GM12878 (cell line): ENCODE measurements at regions not wholly inside any gene's neighbourhood (a gene's known extent, or its start where the extent isn't known, plus 50 kb on each side); places are given as distances from the start of the nearest gene placed in this dataset.

Experiments used
- ATAC-seq: fragments of 200-7000 bp; cut with Tn5 transposase; 3 replicates; pipeline ENCODE4 v1.9.1; 2020; ENCODE audit warnings: mild to moderate bottlenecking, moderate library complexity
- BruUV-seq: library from RNA; stranded (reverse); fragments of 400-500 nt; replicated peaks from 2 replicates; lab custom pipeline; 2021; lab: Mats Ljungman, UMichigan
- CTCF ChIA-PET: fragments of 300-600 bp; sonication (Branson Sonifier 250); formaldehyde crosslinking; extraction: SDS; loops from one replicate; lab custom pipeline; 2021; ENCODE audit warnings: inconsistent platforms; lab: Yijun Ruan, JAX
- POLR2A ChIA-PET: fragments of 350-600 bp; formaldehyde crosslinking; extraction: SDS; loops from one replicate; lab custom pipeline; 2021; ENCODE audit warnings: inconsistent platforms; lab: Charles Lee
- RAD21 ChIA-PET: fragments of 300-600 bp; sonication (Branson Sonifier 250); formaldehyde crosslinking; loops from one replicate; lab custom pipeline; 2023; ENCODE audit warnings: antibody characterized with exemption; ENCODE audit not compliant: unreplicated experiment; lab: Charles Lee
- SMC1A ChIA-PET: fragments of 300-600 bp; sonication (Branson Sonifier 250); formaldehyde crosslinking; loops from one replicate; lab custom pipeline; 2023; ENCODE audit not compliant: unreplicated experiment, uncharacterized antibody; lab: Charles Lee
- DNase-seq: peaks from one replicate; pipeline ENCODE4 v3.0.0-alpha.2; 2011; ENCODE audit warnings: low read depth, low spot score
- FAIRE-seq: peaks from 3 replicates; lab custom pipeline; 2011; peaks lifted over from hg19 to GRCh38; lab: Jason Lieb, UNC
- H2AFZ ChIP-seq: 2 replicates; pipeline ENCODE4 v1.6.0; 2011; ENCODE audit warnings: low read depth, low read length, control low read depth; ENCODE audit not compliant: control insufficient read depth
- H3K27ac ChIP-seq: 2 replicates; pipeline ENCODE4 v1.5.1; 2011; ENCODE audit warnings: control low read depth; ENCODE audit not compliant: control insufficient read depth, insufficient read depth
- H3K27me3 ChIP-seq, 2 experiments: replicated peaks in 1 of 2; 2 replicates each; pipeline versions ENCODE4 v1.6.0 to v1.6.1; 2011; ENCODE audit warnings: low read length in 1 of 2; ENCODE audit not compliant: control insufficient read depth in 2 of 2, insufficient read depth in 2 of 2
- H3K36me3 ChIP-seq, 2 experiments: 2 replicates each; pipeline ENCODE4 v1.5.1; 2011; ENCODE audit warnings: low read length in 1 of 2; ENCODE audit not compliant: control insufficient read depth in 2 of 2, insufficient read depth in 2 of 2
- H3K4me1 ChIP-seq: 2 replicates; pipeline ENCODE4 v1.6.1; 2011; ENCODE audit warnings: mild to moderate bottlenecking, low read length, moderate library complexity, mixed read lengths; ENCODE audit not compliant: control insufficient read depth, insufficient read depth
- H3K4me2 ChIP-seq: 2 replicates; pipeline ENCODE4 v1.6.0; 2011; ENCODE audit warnings: control low read depth; ENCODE audit not compliant: control insufficient read depth, insufficient read depth
- H3K4me3 ChIP-seq: fragments of 200-600 bp; sonication (generic); 2 replicates; pipeline ENCODE4 v1.5.1; 2016
- H3K79me2 ChIP-seq: 2 replicates; pipeline ENCODE4 v1.6.0; 2011; ENCODE audit warnings: low read length; ENCODE audit not compliant: control insufficient read depth, insufficient read depth
- H3K9ac ChIP-seq: 2 replicates; pipeline ENCODE4 v1.8.0; 2011; ENCODE audit warnings: low read length, control low read depth, mixed read lengths; ENCODE audit not compliant: control insufficient read depth, insufficient read depth
- H3K9me3 ChIP-seq: replicated peaks from 3 replicates; pipeline ENCODE4 v1.5.1; 2011; ENCODE audit warnings: mild to moderate bottlenecking, low read length; ENCODE audit not compliant: control insufficient read depth, insufficient read depth
- H4K20me1 ChIP-seq: 2 replicates; pipeline ENCODE4 v1.6.0; 2011; ENCODE audit not compliant: control insufficient read depth, insufficient read depth
- CEBPB ChIP-seq, 2 experiments: fragments of 150-350 bp in 1 of 2; IDR thresholded peaks; 2 replicates each; pipeline ENCODE4 v1.6.1; 2012 to 2014; ENCODE audit warnings: low read depth in 2 of 2, low read length in 2 of 2, borderline replicate concordance in 1 of 2, inconsistent platforms in 1 of 2
- FOXM1 ChIP-seq: IDR thresholded peaks from 2 replicates; pipeline ENCODE4 v1.6.1; 2012; ENCODE audit warnings: low read depth, mild to moderate bottlenecking, inconsistent platforms, low read length, moderate library complexity
- HDGF ChIP-seq: fragments of 450-650 bp; IDR thresholded peaks from 2 replicates; pipeline ENCODE4 v1.6.1; 2016; ENCODE audit warnings: antibody characterized with exemption
- MYB ChIP-seq: fragments of 150-350 bp; IDR thresholded peaks from 2 replicates; pipeline ENCODE4 v1.6.1; 2014; ENCODE audit warnings: mild to moderate bottlenecking, low read depth, low read length, borderline replicate concordance
- NFIC ChIP-seq: IDR thresholded peaks from 2 replicates; pipeline ENCODE4 v1.6.1; 2012; ENCODE audit warnings: low read depth, mild to moderate bottlenecking, inconsistent platforms, low read length, moderate library complexity
- NR2C2 ChIP-seq: IDR thresholded peaks from 2 replicates; pipeline ENCODE4 v1.6.1; 2011; ENCODE audit warnings: borderline replicate concordance, low read depth; ENCODE audit not compliant: control insufficient read depth, insufficient read length
- POLR2AphosphoS2 ChIP-seq: IDR thresholded peaks from 2 replicates; pipeline ENCODE4 v1.6.1; 2011; ENCODE audit warnings: low read depth, mild to moderate bottlenecking, low read length, improper control_type of control experiment, moderate library complexity
- POU2F2 ChIP-seq: IDR thresholded peaks from 3 replicates; pipeline ENCODE4 v1.6.1; 2011; ENCODE audit warnings: low read depth, mild to moderate bottlenecking, low read length, borderline replicate concordance
- SP1 ChIP-seq: IDR thresholded peaks from one replicate; pipeline ENCODE4 v1.6.1; 2011; ENCODE audit warnings: low read depth, low read length
- SUPT20H ChIP-seq: IDR thresholded peaks from 2 replicates; pipeline ENCODE4 v1.6.1; 2011; ENCODE audit warnings: low read depth, mild to moderate bottlenecking, low read length, moderate library complexity, borderline replicate concordance; ENCODE audit not compliant: control insufficient read depth
- ZNF622 ChIP-seq: fragments of 450-650 bp; IDR thresholded peaks from 2 replicates; pipeline ENCODE4 v1.6.1; 2017; ENCODE audit warnings: mild to moderate bottlenecking, inconsistent platforms
- WGBS: methylation state at CpG from one replicate; pipeline ENCODE4 v1.1.6; 2016; ENCODE audit warnings: low lambda C conversion rate; ENCODE audit not compliant: insufficient replicate concordance, insufficient coverage; ENCODE audit errors: missing lambda C conversion rate; 5-methylcytosine and 5-hydroxymethylcytosine counted together
- in situ Hi-C: fragments of 300-500 bp; cut with MboI; formaldehyde crosslinking; loops from 9 replicates; pipeline ENCODE4 v1.14.3; 2018; ENCODE audit warnings: mixed read lengths
- intact Hi-C: fragments of 100-400 bp; cut with micrococcal nuclease; formaldehyde crosslinking; loops from one replicate; pipeline ENCODE4 v1.14.2; 2022; ENCODE audit not compliant: unreplicated experiment
- TF ChIP-seq, protein P1 (sequence below): fragments of 450-650 bp; IDR thresholded peaks from 2 replicates; pipeline ENCODE4 v1.6.1; 2017; ENCODE audit warnings: mild to moderate bottlenecking
- TF ChIP-seq, protein P2 (sequence below): IDR thresholded peaks from 2 replicates; pipeline ENCODE4 v1.6.1; 2011; ENCODE audit warnings: borderline replicate concordance, low read depth, mild to moderate bottlenecking, moderate library complexity, low read length; ENCODE audit not compliant: insufficient read depth, poor library complexity, severe bottlenecking

DNA sequence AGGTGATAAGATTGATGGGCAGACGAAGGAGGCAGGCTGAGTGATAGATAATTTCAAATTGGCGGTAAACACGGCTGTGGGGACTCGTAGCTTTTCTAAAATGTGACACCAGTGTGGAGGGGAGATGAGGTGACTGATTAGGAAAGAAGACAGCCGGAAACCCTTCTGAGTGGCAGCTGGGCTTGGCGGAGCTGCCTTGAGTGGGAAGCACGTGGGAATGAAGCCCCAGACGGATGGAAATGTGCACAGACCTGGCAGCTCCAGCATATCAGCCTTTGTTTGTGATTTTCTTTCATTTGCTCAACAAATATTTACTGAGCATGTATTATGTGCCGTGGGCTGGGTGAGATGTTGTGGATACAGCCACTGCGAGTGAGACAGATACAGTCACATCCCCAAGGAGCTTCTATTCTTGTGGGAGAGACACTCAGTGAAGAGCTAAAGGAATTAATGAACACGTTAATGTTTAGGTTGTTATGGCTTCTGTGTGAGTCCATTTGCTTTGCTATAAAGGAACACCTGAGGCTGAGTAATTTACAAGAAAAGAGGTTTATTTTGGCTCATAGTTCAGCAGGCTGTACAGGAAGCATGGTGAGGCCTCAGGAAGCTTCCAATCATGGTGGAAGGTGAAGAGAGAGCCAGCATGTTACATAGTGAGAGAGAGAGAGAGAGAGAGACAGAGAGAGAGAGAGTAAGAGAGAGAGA, 65.5 kb upstream of the LHX5 start:
- Histone ChIP-seq H2AFZ (no peak overlapping the region), H4K20me1 (no peaks in the 10 kb centered on the region), H3K9me3 (no peaks in the 10 kb centered on the region; the same call in 1 of the 3 replicates), H3K27me3 (no peaks in the 10 kb centered on the region), H3K79me2 (no peaks in the 10 kb centered on the region), H3K4me3 (no peak overlapping the region), H3K4me1 (no peaks in the 10 kb centered on the region), H3K36me3 (no peaks in the 10 kb centered on the region), H3K4me2 (no peak overlapping the region), H3K9ac (no peak overlapping the region), H3K27ac (no peak overlapping the region)
- ChIA-PET SMC1A (no interaction called here), CTCF (no interaction called here), POLR2A (no interaction called here), RAD21 (no interaction called here)
- FAIRE-seq (no peak), ATAC-seq (no peak), DNase-seq (no peak)
- intact Hi-C loops, result no loop called here
- WGBS, result 29% methylated on average over 11 of the region's 11 CpGs
- TF ChIP-seq POU2F2 (no peak), NFIC (no peak), POLR2AphosphoS2 (no peak), SP1 (no peak), NR2C2 (no peak), FOXM1 (no peak)
- in situ Hi-C loops, result no loop called here
- BruUV-seq, result no TSS peak

DNA sequence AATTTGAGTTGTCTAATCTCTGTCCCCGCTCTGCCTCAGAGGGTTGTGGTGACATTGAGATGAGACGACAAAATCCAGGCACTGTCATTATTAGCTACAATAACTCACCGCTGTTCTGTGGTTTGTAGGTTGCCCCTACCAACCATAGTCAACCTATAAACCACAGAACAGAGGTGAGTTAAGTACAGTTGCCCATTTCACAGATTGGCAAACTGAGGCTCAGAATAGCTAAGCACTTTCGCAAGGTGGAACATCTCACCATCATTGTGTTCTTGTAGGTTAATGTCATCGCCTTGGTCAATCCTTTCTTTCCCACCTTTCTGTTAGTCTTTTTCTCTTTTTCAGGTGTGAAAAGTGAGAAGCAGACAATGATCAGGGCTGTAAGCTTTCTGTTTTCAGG, 63.4 kb upstream of the LHX5 start:
- DNase-seq (no peak), FAIRE-seq (no peak), ATAC-seq (no peak)
- H3K4me2 ChIP-seq, result no peak overlapping the region
- ChIA-PET SMC1A (no interaction called here), CTCF (interaction anchor here (2.1 kb wide), 1 partner anchor 12 kb away, joined by 4 read pairs; no protein-coding TSS in a partner anchor), POLR2A (no interaction called here), RAD21 (no interaction called here)
- no peaks in the 10 kb centered on the region for H3K27me3 ChIP-seq
- no peaks in the 10 kb centered on the region for H3K79me2 ChIP-seq
- H3K36me3 ChIP-seq, result no peaks in the 10 kb centered on the region
- in situ Hi-C loops, result no loop called here
- 66% methylated on average over 5 of the region's 5 CpGs for WGBS
- intact Hi-C loops, result no loop called here
- no peak overlapping the region for H3K4me3 ChIP-seq
- H3K9me3 ChIP-seq, result no peaks in the 10 kb centered on the region; the same call in 1 of the 3 replicates
- no TSS peak for BruUV-seq
- H3K9ac ChIP-seq, result no peak overlapping the region
- no peaks in the 10 kb centered on the region for H3K4me1 ChIP-seq
- no peaks in the 10 kb centered on the region for H4K20me1 ChIP-seq
- no peak overlapping the region for H3K27ac ChIP-seq
- no peak overlapping the region for H2AFZ ChIP-seq
- TF ChIP-seq CEBPB (IDR thresholded peaks at IDR 0.05; ENCODE audit: borderline replicate concordance in 1 of 2, low read depth in 2 of 2, low read length in 2 of 2), result no peak
- TF ChIP-seq, protein P1, sequence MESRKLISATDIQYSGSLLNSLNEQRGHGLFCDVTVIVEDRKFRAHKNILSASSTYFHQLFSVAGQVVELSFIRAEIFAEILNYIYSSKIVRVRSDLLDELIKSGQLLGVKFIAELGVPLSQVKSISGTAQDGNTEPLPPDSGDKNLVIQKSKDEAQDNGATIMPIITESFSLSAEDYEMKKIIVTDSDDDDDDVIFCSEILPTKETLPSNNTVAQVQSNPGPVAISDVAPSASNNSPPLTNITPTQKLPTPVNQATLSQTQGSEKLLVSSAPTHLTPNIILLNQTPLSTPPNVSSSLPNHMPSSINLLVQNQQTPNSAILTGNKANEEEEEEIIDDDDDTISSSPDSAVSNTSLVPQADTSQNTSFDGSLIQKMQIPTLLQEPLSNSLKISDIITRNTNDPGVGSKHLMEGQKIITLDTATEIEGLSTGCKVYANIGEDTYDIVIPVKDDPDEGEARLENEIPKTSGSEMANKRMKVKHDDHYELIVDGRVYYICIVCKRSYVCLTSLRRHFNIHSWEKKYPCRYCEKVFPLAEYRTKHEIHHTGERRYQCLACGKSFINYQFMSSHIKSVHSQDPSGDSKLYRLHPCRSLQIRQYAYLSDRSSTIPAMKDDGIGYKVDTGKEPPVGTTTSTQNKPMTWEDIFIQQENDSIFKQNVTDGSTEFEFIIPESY, result no peak
- no peak for TF ChIP-seq MYB
- no peak for TF ChIP-seq SUPT20H
- TF ChIP-seq HDGF, result no peak
- TF ChIP-seq ZNF622, result no peak
- TF ChIP-seq, protein P2, sequence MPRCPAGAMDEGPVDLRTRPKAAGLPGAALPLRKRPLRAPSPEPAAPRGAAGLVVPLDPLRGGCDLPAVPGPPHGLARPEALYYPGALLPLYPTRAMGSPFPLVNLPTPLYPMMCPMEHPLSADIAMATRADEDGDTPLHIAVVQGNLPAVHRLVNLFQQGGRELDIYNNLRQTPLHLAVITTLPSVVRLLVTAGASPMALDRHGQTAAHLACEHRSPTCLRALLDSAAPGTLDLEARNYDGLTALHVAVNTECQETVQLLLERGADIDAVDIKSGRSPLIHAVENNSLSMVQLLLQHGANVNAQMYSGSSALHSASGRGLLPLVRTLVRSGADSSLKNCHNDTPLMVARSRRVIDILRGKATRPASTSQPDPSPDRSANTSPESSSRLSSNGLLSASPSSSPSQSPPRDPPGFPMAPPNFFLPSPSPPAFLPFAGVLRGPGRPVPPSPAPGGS, result no peak
